ENCODE measurements at regions not wholly inside any gene's neighbourhood (a gene's known extent, or its start where the extent isn't known, plus 50 kb on each side); places are given as distances from the start of the nearest gene placed in this dataset.

GRCh38 chr21:38712071-38712470 lies 93.7 kb upstream of the ETS2 start:
- DNase-seq: no peak

- DNase-seq: no peak
Observed at GRCh38 chr21:38712664-38713063, 93.1 kb upstream of the ETS2 start.

- DNase-seq: no peak
Observed at GRCh38 chr21:38714039-38714817, 91.5 kb upstream of the ETS2 start.

- DNase-seq: no peak
Observed at GRCh38 chr21:38714999-38715398, 90.7 kb upstream of the ETS2 start.

- DNase-seq: no peak
Observed at GRCh38 chr21:38716088-38716487, 89.6 kb upstream of the ETS2 start.

GRCh38 chr21:38716942-38717341 lies 88.8 kb upstream of the ETS2 start:
- DNase-seq: no peak

- DNase-seq: no peak
Observed at GRCh38 chr21:38718481-38718880, 87.2 kb upstream of the ETS2 start.

GRCh38 chr21:38720074-38720473 lies 85.7 kb upstream of the ETS2 start:
- no peak for DNase-seq

GRCh38 chr21:38721055-38721454 lies 84.7 kb upstream of the ETS2 start:
- DNase-seq: no peak

- no peak for DNase-seq
Observed at GRCh38 chr21:38721958-38722357, 83.8 kb upstream of the ETS2 start.

GRCh38 chr21:38725196-38726157 lies 80.3 kb upstream of the ETS2 start:
- DNase-seq: no peak

- no peak for DNase-seq
Observed at GRCh38 chr21:38726482-38726881, 79.2 kb upstream of the ETS2 start.

- no peak for DNase-seq
Observed at GRCh38 chr21:38729291-38729690, 76.4 kb upstream of the ETS2 start.

GRCh38 chr21:38729754-38730379 lies 75.9 kb upstream of the ETS2 start:
- no peak for DNase-seq

- DNase-seq: peak; percentile 66
Observed at GRCh38 chr21:38733972-38734546, 71.7 kb upstream of the ETS2 start.

- DNase-seq: no peak
Observed at GRCh38 chr21:38734646-38735365, 70.9 kb upstream of the ETS2 start.

GRCh38 chr21:38735626-38736206 lies 70.0 kb upstream of the ETS2 start:
- DNase-seq: no peak

GRCh38 chr21:38740090-38740489 lies 65.6 kb upstream of the ETS2 start:
- no peak for DNase-seq

GRCh38 chr21:38741092-38741949 lies 64.4 kb upstream of the ETS2 start:
- DNase-seq: no peak

- no peak for DNase-seq
Observed at GRCh38 chr21:38741950-38742256, 63.8 kb upstream of the ETS2 start.

- DNase-seq: no peak
Observed at GRCh38 chr21:38742580-38743260, 63.0 kb upstream of the ETS2 start.
